ENCODE measurements at regions not wholly inside any gene's neighbourhood (a gene's known extent, or its start where the extent isn't known, plus 50 kb on each side); places are given as distances from the start of the nearest gene placed in this dataset.

- DNase-seq (no peak), ATAC-seq (ENCODE audit: low FRiP score in 2 of 2) (no peak)
- 42 to 51% methylated on average over 4 of the region's 4 CpGs for WGBS, 2 donors
- TF ChIP-seq POLR2A (IDR thresholded peaks at IDR 0.05) = no peak
- TF ChIP-seq POLR2AphosphoS5 (IDR thresholded peaks at IDR 0.05) = no peak
- no peak for TF ChIP-seq EP300 (IDR thresholded peaks at IDR 0.05)
- no peak for TF ChIP-seq CTCF (IDR thresholded peaks at IDR 0.05)
- no peak overlapping the region for H3K4me3 ChIP-seq
- no peaks in the 10 kb centered on the region for H3K4me1 ChIP-seq
- no peaks in the 10 kb centered on the region for H3K36me3 ChIP-seq
- no peaks in the 10 kb centered on the region for H3K9me3 ChIP-seq
- H3K27me3 ChIP-seq = no peaks in the 10 kb centered on the region
- no peak overlapping the region for H3K27ac ChIP-seq
Observed at GRCh38 chr3:4061783-4062360, 241.3 kb upstream of the SETMAR start.

GRCh38 chr3:4062621-4063020 lies 240.5 kb upstream of the SETMAR start:
- TF ChIP-seq POLR2AphosphoS5 (IDR thresholded peaks at IDR 0.05) (no peak), EP300 (IDR thresholded peaks at IDR 0.05) (no peak), POLR2A (IDR thresholded peaks at IDR 0.05) (no peak), CTCF (IDR thresholded peaks at IDR 0.05) (no peak)
- Histone ChIP-seq H3K4me3 (no peak overlapping the region), H3K27me3 (no peaks in the 10 kb centered on the region), H3K9me3 (no peaks in the 10 kb centered on the region), H3K27ac (no peak overlapping the region), H3K4me1 (no peaks in the 10 kb centered on the region), H3K36me3 (no peaks in the 10 kb centered on the region)
- ATAC-seq (ENCODE audit: low FRiP score in 2 of 2) (no peak), DNase-seq (no peak)
- WGBS, 2 donors = 75 to 88% methylated on average over 1 of the region's 1 CpG

- H3K9me3 ChIP-seq = no peaks in the 10 kb centered on the region
- ATAC-seq (ENCODE audit: low FRiP score in 2 of 2) = no peak
- 90% methylated on average over 4 of the region's 4 CpGs for WGBS, 2 donors
- H3K4me3 ChIP-seq = no peak overlapping the region
- no peaks in the 10 kb centered on the region for H3K36me3 ChIP-seq
- H3K27ac ChIP-seq = no peak overlapping the region
- TF ChIP-seq POLR2AphosphoS5 (IDR thresholded peaks at IDR 0.05) = no peak
- no peak for TF ChIP-seq CTCF (IDR thresholded peaks at IDR 0.05)
- no peak for TF ChIP-seq EP300 (IDR thresholded peaks at IDR 0.05)
- no peak for TF ChIP-seq POLR2A (IDR thresholded peaks at IDR 0.05)
- no peak for DNase-seq
- H3K27me3 ChIP-seq = no peaks in the 10 kb centered on the region
- no peaks in the 10 kb centered on the region for H3K4me1 ChIP-seq
Observed at GRCh38 chr3:4063916-4064574, 239.1 kb upstream of the SETMAR start.

GRCh38 chr3:4065085-4065484 lies 238.1 kb upstream of the SETMAR start:
- Histone ChIP-seq H3K27me3 (no peaks in the 10 kb centered on the region), H3K4me1 (no peaks in the 10 kb centered on the region), H3K9me3 (no peaks in the 10 kb centered on the region), H3K36me3 (no peaks in the 10 kb centered on the region), H3K27ac (no peak overlapping the region), H3K4me3 (no peak overlapping the region)
- no peak for DNase-seq
- ATAC-seq (ENCODE audit: low FRiP score in 2 of 2) = no peak
- TF ChIP-seq CTCF (IDR thresholded peaks at IDR 0.05) = no peak
- TF ChIP-seq EP300 (IDR thresholded peaks at IDR 0.05) = no peak
- TF ChIP-seq POLR2AphosphoS5 (IDR thresholded peaks at IDR 0.05) = no peak
- TF ChIP-seq POLR2A (IDR thresholded peaks at IDR 0.05) = no peak
- WGBS, 2 donors = 87 to 91% methylated on average over 2 of the region's 2 CpGs

GRCh38 chr3:4065554-4065953 lies 237.6 kb upstream of the SETMAR start:
- Histone ChIP-seq H3K27me3 (no peaks in the 10 kb centered on the region), H3K27ac (no peak overlapping the region), H3K4me3 (no peak overlapping the region), H3K4me1 (no peaks in the 10 kb centered on the region), H3K36me3 (no peaks in the 10 kb centered on the region), H3K9me3 (no peaks in the 10 kb centered on the region)
- no peak for DNase-seq
- 92 to 97% methylated on average over 1 of the region's 1 CpG for WGBS, 2 donors
- TF ChIP-seq POLR2A (IDR thresholded peaks at IDR 0.05) = no peak
- no peak for TF ChIP-seq POLR2AphosphoS5 (IDR thresholded peaks at IDR 0.05)
- TF ChIP-seq EP300 (IDR thresholded peaks at IDR 0.05) = no peak
- no peak for TF ChIP-seq CTCF (IDR thresholded peaks at IDR 0.05)
- no peak for ATAC-seq (ENCODE audit: low FRiP score in 2 of 2)
